HG03354 (cell line): ENCODE measurements at regions not wholly inside any gene's neighbourhood (a gene's known extent, or its start where the extent isn't known, plus 50 kb on each side); places are given as distances from the start of the nearest gene placed in this dataset.

Experiments
- ATAC-seq: cut with Tn5 transposase; IDR thresholded peaks from one replicate; pipeline ENCODE4 v1.9.1; 2021; ENCODE audit warnings: mild to moderate bottlenecking; ENCODE audit not compliant: unreplicated experiment, poor library complexity, severe bottlenecking

DNA sequence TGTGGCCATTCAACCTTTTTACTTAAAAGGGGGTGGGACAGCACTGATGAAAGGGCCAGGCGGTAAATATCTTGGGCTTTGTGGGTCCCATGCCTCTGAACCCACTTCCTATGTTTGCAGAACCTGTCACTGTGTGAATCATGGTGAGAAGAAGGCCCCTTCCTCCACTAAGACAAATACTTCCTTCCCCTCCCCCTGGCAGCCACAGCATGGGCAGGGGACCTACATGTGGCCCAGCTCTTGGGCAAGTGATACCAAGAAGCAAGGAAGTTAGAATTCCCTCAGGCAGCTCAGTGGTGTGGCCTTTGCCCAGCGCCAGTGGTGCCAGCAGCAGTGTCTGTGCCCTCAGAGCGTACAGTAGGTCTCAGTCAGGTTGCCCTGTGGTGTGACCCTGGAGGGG, 168.6 kb downstream of the TRIM33 start:
- ATAC-seq, result no peak

GRCh38 chr1:114341856-114342255, 169.1 kb downstream of the TRIM33 start:
- ATAC-seq, result no peak

DNA sequence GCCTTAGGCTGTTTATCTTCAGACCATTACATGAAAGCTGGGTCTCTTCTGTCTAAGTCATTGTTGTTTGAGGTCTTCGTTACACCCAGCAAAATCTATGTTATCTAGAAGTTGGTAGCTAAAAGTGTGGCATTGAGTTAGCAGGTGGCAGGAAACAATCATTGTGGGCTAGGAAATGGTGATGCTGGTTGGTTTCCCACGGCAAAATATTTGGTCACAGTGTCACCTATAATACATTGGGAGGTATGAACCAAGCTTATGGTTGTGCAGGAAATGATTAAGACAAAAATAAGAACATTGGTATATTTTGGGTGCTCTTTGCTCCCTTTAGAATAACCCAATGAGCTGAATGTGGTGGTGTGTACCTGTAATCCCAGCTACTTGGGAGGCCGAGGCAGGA, 169.7 kb downstream of the TRIM33 start:
- no peak for ATAC-seq

DNA sequence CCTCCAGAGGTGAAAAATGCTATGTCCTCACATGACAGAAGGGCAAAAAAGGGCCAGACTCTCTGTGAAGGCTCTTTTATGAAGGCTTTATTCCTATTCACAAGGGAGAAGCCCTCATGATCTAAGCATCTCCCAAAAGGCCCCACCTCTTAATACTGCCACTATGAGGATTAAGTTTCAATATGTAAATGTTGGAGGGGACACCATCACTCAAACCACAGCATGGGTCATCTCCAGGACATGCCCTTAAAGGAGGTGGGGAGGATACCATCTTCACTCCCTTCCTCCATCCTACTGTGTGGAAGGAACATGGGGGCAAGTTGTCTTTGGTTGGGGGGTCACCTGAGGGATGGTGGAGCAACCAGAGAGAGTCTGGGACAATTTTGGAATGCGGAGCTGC, 170.1 kb downstream of the TRIM33 start:
- no peak for ATAC-seq

DNA sequence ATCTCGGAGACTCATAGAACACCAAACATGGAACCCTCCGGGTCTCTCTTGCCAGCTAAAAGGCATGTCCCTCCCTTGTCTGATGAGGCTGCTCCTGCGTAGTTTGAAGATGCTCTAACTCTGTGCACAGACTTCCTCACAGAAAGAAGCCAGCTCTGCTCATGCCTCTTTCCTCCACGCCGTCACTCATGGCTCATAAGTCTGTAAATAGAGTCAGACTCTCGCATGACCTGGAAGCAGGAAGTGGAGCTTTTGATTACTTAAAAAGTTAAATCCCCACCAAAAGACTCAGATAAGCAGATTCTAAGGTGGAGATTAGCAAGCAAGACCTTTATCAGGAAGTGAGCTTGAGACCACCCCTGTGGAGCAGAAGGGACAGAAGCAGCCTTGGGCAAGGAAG, 171.6 kb downstream of the TRIM33 start:
- no peak for ATAC-seq

GRCh38 chr1:114338191-114338890, 172.7 kb downstream of the TRIM33 start:
- no peak for ATAC-seq

GRCh38 chr1:114337417-114337816, 173.6 kb downstream of the TRIM33 start:
- ATAC-seq, result no peak

GRCh38 chr1:114336360-114336759, 174.6 kb downstream of the TRIM33 start:
- no peak for ATAC-seq

GRCh38 chr1:114335273-114335672, 175.7 kb downstream of the TRIM33 start:
- ATAC-seq, result no peak

- ATAC-seq, result no peak
Measured at GRCh38 chr1:114334297-114334696, 176.7 kb downstream of the TRIM33 start.

DNA sequence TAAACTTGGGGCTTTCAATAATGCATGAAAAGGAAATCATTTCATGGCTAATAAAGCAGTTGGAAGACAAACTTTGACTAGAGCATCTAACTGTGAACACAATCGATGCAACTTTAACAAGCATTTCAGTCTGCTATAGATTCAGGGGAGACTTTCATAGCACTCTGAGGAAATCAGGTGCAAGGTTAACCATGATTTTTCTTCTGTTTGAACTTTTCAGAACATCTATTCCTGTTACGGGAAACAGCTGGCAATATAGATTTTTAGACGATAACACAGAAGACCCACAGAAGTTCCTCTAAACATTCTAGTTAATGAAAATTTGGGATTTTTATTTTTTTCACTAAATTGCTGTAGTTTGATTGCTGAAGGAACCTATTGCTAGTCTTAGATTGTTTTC, 177.3 kb downstream of the TRIM33 start:
- ATAC-seq, result no peak

- no peak for ATAC-seq
Measured at GRCh38 chr1:114331936-114332335, 178.3 kb upstream of the SYT6 start.

- ATAC-seq, result no peak
Measured at GRCh38 chr1:114330451-114330983, 176.8 kb upstream of the SYT6 start.

DNA sequence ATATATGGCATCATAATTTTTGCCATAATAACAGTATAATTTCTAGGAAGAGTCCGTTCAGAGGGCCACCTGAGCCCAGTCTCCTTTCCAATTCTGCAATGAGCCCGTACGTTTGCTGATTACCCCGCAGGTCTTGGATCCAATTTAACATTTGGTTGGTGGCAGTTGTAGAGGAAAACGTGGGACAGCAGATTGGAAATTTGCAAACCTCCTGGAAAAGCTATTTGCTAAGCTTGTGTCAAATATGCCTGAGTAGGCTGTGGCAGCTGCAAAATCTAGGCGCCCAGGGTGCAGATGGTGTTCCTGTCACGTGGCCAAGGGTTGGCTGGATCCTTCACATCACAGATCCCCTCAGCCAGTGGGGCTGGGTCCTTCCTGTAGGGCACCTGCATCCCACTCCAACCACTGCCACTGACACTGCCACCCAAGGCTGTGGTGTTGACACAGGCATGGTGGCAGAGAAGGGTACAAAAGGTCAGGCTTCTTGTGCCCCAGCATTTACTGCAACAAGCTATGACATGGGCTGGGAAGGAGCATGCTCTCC, 174.8 kb upstream of the SYT6 start:
- ATAC-seq, result no peak

DNA sequence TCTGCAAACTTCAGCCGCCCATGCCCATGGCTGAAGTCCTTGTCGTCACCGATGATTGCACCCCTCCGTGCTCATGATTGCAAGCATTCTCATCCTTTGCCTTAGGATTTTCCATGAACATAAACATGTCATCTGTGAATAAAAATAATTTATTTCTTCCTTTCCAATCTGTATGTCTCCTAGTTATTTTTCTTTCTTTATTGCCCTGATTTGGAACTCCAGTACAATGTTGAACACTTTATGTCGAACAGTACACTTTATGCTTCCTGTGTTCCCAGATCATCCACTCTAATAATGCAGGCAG, 170.9 kb upstream of the SYT6 start:
- no peak for ATAC-seq

GRCh38 chr1:114323959-114324661, 170.4 kb upstream of the SYT6 start:
- no peak for ATAC-seq

DNA sequence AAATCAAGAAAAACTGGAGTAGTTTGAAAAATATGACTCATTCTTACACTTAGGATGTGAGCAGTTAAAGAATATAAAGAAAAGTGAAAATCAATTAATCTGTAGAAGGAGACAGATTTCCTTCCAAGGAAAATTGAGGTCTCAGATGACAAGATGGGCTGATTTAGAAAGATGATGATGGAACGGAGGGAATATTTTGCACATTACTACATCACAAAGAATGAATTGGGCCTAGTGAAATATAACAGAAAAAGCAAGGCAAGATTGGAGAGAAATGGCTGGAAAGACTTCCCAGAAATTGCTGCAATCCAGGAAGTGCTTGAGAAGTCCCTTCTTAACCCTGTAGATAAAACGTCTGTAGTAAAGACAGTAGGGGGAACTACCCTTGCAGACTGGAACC, 169.1 kb upstream of the SYT6 start:
- ATAC-seq, result no peak

GRCh38 chr1:114322207-114322606, 168.5 kb upstream of the SYT6 start:
- ATAC-seq, result no peak

- no peak for ATAC-seq
Measured at GRCh38 chr1:114320586-114320985, 166.9 kb upstream of the SYT6 start.

- no peak for ATAC-seq
Measured at GRCh38 chr1:114319418-114319817, 165.7 kb upstream of the SYT6 start.

- no peak for ATAC-seq
Measured at GRCh38 chr1:114318961-114319360, 165.3 kb upstream of the SYT6 start.
